ENCODE measurements at regions not wholly inside any gene's neighbourhood (a gene's known extent, or its start where the extent isn't known, plus 50 kb on each side); places are given as distances from the start of the nearest gene placed in this dataset.
"Not testable (repeated sequence)": the region's sequence is repeated elsewhere in the genome, so short reads cannot be mapped to it uniquely, and the experiment has no call there.

DNA sequence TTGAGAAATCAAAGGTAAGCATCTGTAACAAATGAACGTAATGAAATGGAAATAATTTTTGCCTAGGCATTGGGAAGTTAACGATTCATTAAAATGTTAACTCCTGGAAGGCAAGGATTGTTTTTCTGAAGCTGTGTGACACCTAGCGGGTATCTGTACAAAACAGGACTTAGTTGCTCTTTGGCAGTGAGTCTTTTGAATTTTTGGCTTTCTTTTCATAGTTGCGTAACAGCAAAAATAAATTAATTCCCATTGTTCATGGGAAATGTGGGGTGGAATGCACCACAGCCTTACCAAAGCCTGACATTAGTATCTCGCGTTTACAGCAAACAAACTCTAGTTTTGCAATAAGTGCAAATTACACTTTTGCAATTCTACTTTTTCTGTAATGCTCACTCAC is 92.7 kb upstream of the DTNBP1 start:
- DNase-seq (ENCODE audit: extremely low spot score, insufficient read length, low read depth) (no peak), FAIRE-seq (no peak)

GRCh38 chr6:15754706-15755079 is 91.9 kb upstream of the DTNBP1 start:
- DNase-seq (ENCODE audit: extremely low spot score, insufficient read length, low read depth), result no peak
- no peak for FAIRE-seq

- no peak for DNase-seq (ENCODE audit: extremely low spot score, insufficient read length, low read depth)
- FAIRE-seq, result no peak
These were observed 91.3 kb upstream of the DTNBP1 start for GRCh38 chr6:15754035-15754705.

DNA sequence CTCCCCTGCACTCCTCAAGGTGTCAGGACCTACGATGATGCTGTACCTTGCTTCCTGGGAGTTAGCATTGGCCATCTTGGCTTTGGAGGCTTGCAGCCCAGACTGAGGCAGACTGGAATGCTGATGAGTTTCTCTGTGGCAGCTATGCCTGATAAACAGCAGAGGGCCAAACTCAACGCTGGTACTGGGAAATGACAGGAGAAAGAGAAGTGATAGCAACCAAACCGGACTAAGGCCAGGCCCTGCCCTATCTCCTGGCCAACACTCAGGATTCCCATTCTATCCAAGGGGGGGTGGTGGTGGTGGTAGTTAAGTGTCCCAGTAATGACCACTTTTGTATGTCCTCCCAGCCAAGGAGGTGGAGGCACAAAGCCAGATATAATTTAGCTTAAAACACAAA is 90.0 kb upstream of the DTNBP1 start:
- DNase-seq (ENCODE audit: extremely low spot score, insufficient read length, low read depth) (no peak), FAIRE-seq (no peak)

- no peak for FAIRE-seq
- DNase-seq (ENCODE audit: extremely low spot score, insufficient read length, low read depth), result no peak
These were observed 89.0 kb upstream of the DTNBP1 start for GRCh38 chr6:15751721-15752350.

DNA sequence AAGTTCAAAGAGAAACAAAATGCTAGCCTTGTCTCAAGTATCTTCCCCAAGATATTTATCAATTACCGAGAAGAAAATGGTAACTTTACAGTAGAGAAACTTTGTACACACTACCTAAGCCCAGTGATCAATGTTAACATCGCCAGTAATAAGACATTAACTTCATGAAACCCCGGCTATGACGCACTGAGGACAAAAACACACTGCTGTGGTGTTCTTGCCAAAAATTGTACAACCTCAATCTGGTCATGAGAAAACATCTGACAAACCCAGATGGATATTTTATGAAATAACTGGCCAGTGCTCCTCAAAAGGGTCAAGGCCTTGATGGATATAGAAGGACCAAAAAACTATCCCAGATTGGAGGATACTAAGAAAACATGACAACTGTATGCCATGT is 85.5 kb upstream of the DTNBP1 start:
- DNase-seq (ENCODE audit: extremely low spot score, insufficient read length, low read depth) (no peak), FAIRE-seq (no peak)

DNA sequence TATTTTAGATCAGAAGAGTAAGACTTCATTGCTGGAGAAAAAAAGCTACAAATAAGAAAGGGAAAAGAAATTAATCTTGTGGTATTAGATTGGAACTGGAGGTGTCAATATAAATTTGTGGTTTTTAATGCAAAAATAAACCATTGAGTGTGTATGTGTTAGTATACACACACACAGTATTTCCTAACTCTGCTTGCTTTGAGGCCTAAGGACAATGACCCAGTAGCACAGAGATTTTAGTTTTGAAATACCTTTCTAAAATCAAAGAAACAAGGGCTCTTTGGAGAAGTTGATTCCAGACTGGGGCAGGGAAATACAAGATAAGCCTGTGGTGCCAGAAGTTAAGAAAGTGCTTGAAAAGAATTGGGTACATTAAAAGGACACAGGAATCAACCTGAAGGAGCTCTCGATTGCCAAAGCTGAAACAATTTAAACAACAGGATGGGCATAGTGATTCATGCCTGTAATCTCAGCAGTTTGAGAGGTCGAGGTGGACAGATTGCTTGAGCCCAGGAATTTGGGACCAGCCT is 84.6 kb upstream of the DTNBP1 start:
- FAIRE-seq (no peak), DNase-seq (ENCODE audit: extremely low spot score, insufficient read length, low read depth) (no peak)

DNA sequence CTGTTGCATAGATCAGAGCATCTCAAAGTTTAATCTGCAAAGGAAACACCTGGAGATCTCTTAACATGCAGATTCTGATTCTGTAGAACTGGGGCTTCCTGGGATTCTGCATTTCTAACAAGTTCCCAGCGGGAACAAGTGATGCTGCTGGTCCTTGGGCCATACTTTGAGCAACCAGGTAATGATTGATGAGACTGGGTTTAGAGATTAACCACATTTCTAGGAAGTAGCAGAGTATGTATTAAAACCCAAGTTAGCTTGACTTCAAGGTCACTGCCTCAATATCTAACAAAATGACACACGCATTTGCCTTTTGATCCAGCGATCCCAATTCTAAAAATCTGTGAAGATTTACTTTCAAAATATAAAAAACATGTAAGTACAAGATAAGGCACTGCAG is 83.0 kb upstream of the DTNBP1 start:
- no peak for FAIRE-seq

DNA sequence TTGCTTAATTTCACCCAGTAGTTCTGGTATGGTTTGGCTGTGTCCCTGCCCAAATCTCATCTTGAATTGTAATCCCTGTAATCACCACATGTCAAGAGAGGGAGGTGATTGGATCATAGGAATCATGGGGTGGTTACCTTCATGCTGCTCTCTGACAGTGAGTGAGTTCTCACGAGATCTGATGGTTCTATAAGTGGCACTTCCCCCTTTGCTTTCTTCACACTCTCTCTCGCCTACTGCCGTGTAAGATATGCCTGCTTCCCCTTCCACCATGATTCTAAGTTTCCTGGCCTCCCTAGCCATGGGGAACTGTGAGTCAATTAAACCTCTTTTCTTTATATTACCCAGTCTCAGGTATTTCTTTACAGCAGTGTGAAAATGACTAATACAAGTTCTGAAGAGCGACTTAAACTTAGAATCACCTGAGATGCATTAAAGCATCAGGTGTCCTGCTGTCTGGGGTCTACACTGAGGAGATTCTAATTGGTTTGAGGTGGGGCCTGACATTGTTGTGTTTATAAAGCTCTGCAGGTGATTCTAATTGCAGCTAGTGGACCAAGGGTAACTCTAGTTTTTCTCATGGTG is 82.1 kb upstream of the DTNBP1 start:
- no peak for DNase-seq (ENCODE audit: extremely low spot score, insufficient read length, low read depth)
- no peak for FAIRE-seq

More for the DNA sequence above, 83.0 kb upstream of the DTNBP1 start:
- DNase-seq (ENCODE audit: extremely low spot score, insufficient read length, low read depth), result no peak

DNA sequence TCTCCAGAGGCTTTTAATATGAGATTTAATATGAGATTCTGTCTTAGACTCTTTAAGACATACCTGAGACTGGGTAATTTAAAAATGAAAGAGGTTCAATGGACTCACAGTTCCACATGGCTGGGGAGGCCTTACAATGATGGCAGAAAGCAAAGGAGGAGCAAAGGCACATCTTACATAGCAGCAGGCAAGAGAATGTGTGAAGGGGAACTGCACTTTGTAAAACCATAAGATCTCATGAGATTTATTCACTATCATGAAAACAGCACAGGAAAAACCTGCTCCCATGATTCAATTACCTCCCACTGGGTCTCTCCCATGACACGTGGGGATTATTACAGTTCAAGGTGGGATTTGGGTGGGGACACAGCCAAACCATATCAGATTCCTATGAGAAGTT is 79.2 kb upstream of the DTNBP1 start:
- FAIRE-seq; DNase-seq (ENCODE audit: extremely low spot score, insufficient read length, low read depth): not testable (repeated sequence)

DNA sequence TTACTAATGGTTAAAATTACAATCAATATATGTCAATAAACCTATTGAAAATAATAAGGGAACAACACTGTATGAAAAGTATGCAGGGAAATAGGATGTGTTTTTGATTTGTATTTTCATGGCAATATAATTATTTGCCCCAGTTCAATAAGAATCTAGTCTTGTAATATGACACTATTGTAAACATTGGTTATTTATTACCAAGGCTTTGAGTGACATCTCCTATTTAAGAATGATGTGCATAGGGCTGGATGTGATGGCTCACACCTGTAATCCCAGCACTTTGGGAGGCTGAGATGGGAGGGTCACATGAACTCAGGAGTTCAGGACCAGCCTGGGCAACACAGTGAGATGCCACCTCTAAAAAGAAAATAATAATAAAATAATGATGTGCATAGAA is 78.6 kb upstream of the DTNBP1 start:
- DNase-seq (ENCODE audit: extremely low spot score, insufficient read length, low read depth) (no peak), FAIRE-seq (no peak)

- FAIRE-seq, result no peak
- DNase-seq (ENCODE audit: extremely low spot score, insufficient read length, low read depth), result no peak
These were observed 77.0 kb upstream of the DTNBP1 start for GRCh38 chr6:15739867-15740266.

GRCh38 chr6:15739353-15739752 is 76.5 kb upstream of the DTNBP1 start:
- DNase-seq (ENCODE audit: extremely low spot score, insufficient read length, low read depth), result no peak

GRCh38 chr6:15738195-15738594 is 75.4 kb upstream of the DTNBP1 start:
- not testable (repeated sequence) for DNase-seq (ENCODE audit: extremely low spot score, insufficient read length, low read depth); FAIRE-seq

More at GRCh38 chr6:15739353-15739752, 76.5 kb upstream of the DTNBP1 start:
- no peak for FAIRE-seq

DNA sequence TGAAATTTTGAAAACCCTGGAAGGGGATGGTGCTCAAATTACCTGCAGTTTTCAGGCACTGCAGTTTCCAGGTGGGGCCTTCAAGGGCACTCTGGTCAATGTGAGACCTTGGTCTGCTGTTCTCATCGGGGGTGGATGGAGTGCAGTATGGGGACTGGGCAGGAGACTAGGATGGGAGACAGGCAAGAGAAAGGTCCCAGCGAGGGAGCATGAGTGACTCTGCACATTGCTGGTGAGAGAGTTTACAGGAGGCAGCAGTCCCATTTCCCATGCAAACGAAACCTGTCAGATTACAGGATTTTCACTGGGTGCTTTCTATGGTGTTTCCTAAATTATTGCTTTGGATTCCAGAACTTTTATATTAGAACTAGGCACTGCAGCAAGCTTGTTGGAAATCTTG is 73.5 kb upstream of the DTNBP1 start:
- no peak for DNase-seq (ENCODE audit: extremely low spot score, insufficient read length, low read depth)
- no peak for FAIRE-seq

DNA sequence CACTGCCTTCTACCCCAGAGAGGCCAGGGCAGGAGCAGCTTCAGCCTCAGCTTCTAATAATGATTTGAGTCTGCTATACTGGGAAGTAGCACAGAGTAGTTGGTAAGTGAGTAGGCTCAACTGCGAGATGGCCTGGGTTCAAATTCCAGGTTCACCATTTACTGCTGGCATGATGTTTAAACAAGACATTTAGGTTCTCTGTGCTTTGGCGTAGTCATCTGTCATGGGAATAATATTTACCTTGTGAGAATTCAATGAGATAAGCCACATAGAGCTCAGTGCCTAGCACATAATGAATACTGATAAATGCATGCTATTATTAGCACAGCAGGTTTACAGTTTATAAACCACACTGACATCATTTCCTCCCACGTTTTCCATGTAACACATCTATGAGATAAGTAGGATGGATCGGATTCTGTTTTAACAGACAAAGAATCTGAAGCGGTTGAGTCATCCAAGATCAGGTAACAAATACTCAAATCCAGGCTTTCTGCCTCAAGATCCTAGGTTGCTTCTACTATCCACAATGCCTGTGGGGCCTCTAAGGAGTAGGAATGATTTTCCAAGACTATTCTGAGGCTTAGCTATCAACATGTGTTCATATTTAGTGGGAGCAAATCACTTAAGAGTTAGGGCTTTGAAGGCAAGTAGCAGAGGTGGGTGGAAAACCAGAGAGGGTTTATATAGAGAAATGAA is 72.9 kb upstream of the DTNBP1 start:
- no peak for DNase-seq (ENCODE audit: extremely low spot score, insufficient read length, low read depth)
- FAIRE-seq, result no peak

GRCh38 chr6:15734118-15734897 is 71.5 kb upstream of the DTNBP1 start:
- FAIRE-seq (no peak), DNase-seq (ENCODE audit: extremely low spot score, insufficient read length, low read depth) (no peak)

DNA sequence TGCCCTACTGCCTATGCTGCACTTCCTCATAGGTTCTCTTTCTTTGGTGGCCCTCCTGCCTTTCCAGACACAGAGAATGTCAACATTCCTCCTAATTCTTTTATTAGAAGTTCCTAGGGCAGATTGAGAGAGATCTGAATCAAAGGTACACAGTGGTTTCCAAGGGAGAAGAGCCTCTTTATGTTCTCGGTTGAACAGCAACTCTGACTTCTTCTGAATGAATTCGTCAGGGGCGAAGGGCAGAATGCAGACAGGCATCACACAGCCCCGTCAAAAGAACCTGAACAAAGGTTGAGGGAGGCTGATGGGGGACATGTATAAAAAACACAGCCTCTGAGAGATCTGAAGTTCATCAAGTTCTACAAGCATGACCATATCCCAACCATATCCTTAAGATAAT is 68.1 kb upstream of the DTNBP1 start:
- DNase-seq (ENCODE audit: extremely low spot score, insufficient read length, low read depth), result no peak
- FAIRE-seq, result no peak

GRCh38 chr6:15730442-15730841 is 67.6 kb upstream of the DTNBP1 start:
- DNase-seq (ENCODE audit: extremely low spot score, insufficient read length, low read depth) (no peak), FAIRE-seq (no peak)

DNA sequence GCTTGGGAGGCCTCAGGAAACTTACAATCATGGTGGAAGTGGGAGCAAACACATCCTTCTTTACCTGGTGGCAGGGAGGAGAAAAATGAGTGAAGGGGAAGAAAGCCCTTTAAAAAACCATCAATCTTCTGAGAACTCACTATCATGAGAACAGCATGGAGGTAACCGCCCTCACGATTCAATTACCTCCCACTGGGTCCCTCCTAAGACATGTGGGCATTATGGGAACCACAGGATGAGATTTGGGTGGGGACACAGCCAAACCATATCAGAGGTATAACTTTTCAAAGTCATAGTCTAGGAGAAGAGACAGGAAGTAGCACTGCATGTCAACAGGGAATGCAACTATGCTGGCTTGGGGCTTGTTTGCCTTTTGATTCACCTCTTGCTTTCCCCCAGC is 59.9 kb upstream of the DTNBP1 start:
- DNase-seq (ENCODE audit: extremely low spot score, insufficient read length, low read depth) (no peak), FAIRE-seq (no peak)
